ENCODE measurements at regions not wholly inside any gene's neighbourhood (a gene's known extent, or its start where the extent isn't known, plus 50 kb on each side); places are given as distances from the start of the nearest gene placed in this dataset.
"Not testable (repeated sequence)": the region's sequence is repeated elsewhere in the genome, so short reads cannot be mapped to it uniquely, and the experiment has no call there.

- intact Hi-C loops (cut with DNase I): no loop called here
- no peak for DNase-seq (ENCODE audit: low spot score)
These were observed 52.1 kb downstream of the CARTPT start for GRCh38 chr5:71771191-71771590.

- DNase-seq (ENCODE audit: low spot score): no peak
- intact Hi-C loops (cut with DNase I): loop anchor here in 1 of 2 donors (2.0 kb wide), 1 partner anchor 530 kb away; no protein-coding TSS in a partner anchor
These were observed 59.7 kb downstream of the CARTPT start for GRCh38 chr5:71778678-71779276.

- peak; percentile 69 for DNase-seq (ENCODE audit: low spot score)
- intact Hi-C loops (cut with DNase I): loop anchor here (10.0 kb wide), 3 partner anchors 234 to 524 kb away; partner anchors contain the start of gene MAP1B (in 1 of the 2)
These were observed 61.5 kb downstream of the CARTPT start for GRCh38 chr5:71780597-71780996.

GRCh38 chr5:71782393-71782770, 63.3 kb downstream of the CARTPT start:
- no peak for DNase-seq (ENCODE audit: low spot score)
- intact Hi-C loops (cut with DNase I): loop anchor here (10.0 kb wide), 3 partner anchors 232 to 522 kb away; partner anchors contain the start of gene MAP1B (in 1 of the 2)

- peak; percentile 94 for DNase-seq (ENCODE audit: low spot score)
- intact Hi-C loops (cut with DNase I): loop anchor here (10.0 kb wide), 3 partner anchors 232 to 522 kb away; partner anchors contain the start of gene MAP1B (in 1 of the 2)
These were observed 64.0 kb downstream of the CARTPT start for GRCh38 chr5:71782771-71783770.

- intact Hi-C loops (cut with DNase I): loop anchor here (10.0 kb wide), 3 partner anchors 231 to 521 kb away; partner anchors contain the start of gene MAP1B (in 1 of the 2)
- DNase-seq (ENCODE audit: low spot score): no peak
These were observed 64.8 kb downstream of the CARTPT start for GRCh38 chr5:71783891-71784290.

GRCh38 chr5:71786337-71787055, 67.4 kb downstream of the CARTPT start:
- intact Hi-C loops (cut with DNase I): loop anchor here (10.0 kb wide), 3 partner anchors 228 to 518 kb away; partner anchors contain the start of gene MAP1B (in 1 of the 2)
- DNase-seq (ENCODE audit: low spot score): no peak

GRCh38 chr5:71788794-71789193, 69.7 kb downstream of the CARTPT start:
- DNase-seq (ENCODE audit: low spot score): no peak
- intact Hi-C loops (cut with DNase I): loop anchor here (10.0 kb wide), 3 partner anchors 226 to 516 kb away; partner anchors contain the start of gene MAP1B (in 1 of the 2)

- DNase-seq (ENCODE audit: low spot score): no peak
- intact Hi-C loops (cut with DNase I): loop anchor here (10.0 kb wide), 3 partner anchors 225 to 515 kb away; partner anchors contain the start of gene MAP1B (in 1 of the 2)
These were observed 70.7 kb downstream of the CARTPT start for GRCh38 chr5:71789746-71790145.

- intact Hi-C loops (cut with DNase I): no loop called here
- DNase-seq (ENCODE audit: low spot score): no peak
These were observed 71.4 kb downstream of the CARTPT start for GRCh38 chr5:71790433-71790832.

- intact Hi-C loops (cut with DNase I); DNase-seq (ENCODE audit: low spot score): not testable (repeated sequence)
These were observed 73.0 kb downstream of the CARTPT start for GRCh38 chr5:71792041-71792440.

- intact Hi-C loops (cut with DNase I): no loop called here
- peak; percentile 72 for DNase-seq (ENCODE audit: low spot score)
These were observed 75.1 kb downstream of the CARTPT start for GRCh38 chr5:71794061-71794695.

- DNase-seq (ENCODE audit: low spot score): no peak
- intact Hi-C loops (cut with DNase I): no loop called here
These were observed 83.6 kb downstream of the CARTPT start for GRCh38 chr5:71802673-71803072.

GRCh38 chr5:71806711-71807110, 87.6 kb downstream of the CARTPT start:
- no peak for DNase-seq (ENCODE audit: low spot score)
- intact Hi-C loops (cut with DNase I): no loop called here

GRCh38 chr5:71807909-71808308, 88.8 kb downstream of the CARTPT start:
- DNase-seq (ENCODE audit: low spot score): no peak
- intact Hi-C loops (cut with DNase I): no loop called here

GRCh38 chr5:71809446-71809845, 90.4 kb downstream of the CARTPT start:
- intact Hi-C loops (cut with DNase I): no loop called here
- DNase-seq (ENCODE audit: low spot score): no peak

- intact Hi-C loops (cut with DNase I): no loop called here
- DNase-seq (ENCODE audit: low spot score): no peak
These were observed 90.9 kb downstream of the CARTPT start for GRCh38 chr5:71810023-71810422.

GRCh38 chr5:71810471-71811195, 91.6 kb downstream of the CARTPT start:
- intact Hi-C loops (cut with DNase I): no loop called here
- DNase-seq (ENCODE audit: low spot score): no peak

Measured in posterior vena cava (tissue), 2 donors.